Fibroblast of lung (primary cell): ENCODE measurements at regions not wholly inside any gene's neighbourhood (a gene's known extent, or its start where the extent isn't known, plus 50 kb on each side); places are given as distances from the start of the nearest gene placed in this dataset.

Source experiments
- DNase-seq, 2 donors: peaks; one replicate each; pipeline versions ENCODE4 v3.0.0 to v3.0.0-alpha.2; 2010; ENCODE audit warnings: low read depth in 2 of 2
- H2AFZ ChIP-seq: 2 replicates; pipeline ENCODE4 v1.5.1; 2012; ENCODE audit warnings: low read length, control low read depth, inconsistent platforms
- H3K27ac ChIP-seq: 2 replicates; pipeline ENCODE4 v1.5.1; 2011; ENCODE audit warnings: low read length, control low read depth; ENCODE audit not compliant: insufficient read depth
- H3K27me3 ChIP-seq: 2 replicates; pipeline ENCODE4 v1.5.1; 2011; ENCODE audit warnings: mild to moderate bottlenecking, low read length; ENCODE audit not compliant: control insufficient read depth, insufficient read depth
- H3K36me3 ChIP-seq: 2 replicates; pipeline ENCODE4 v1.5.1; 2011; ENCODE audit warnings: low read length; ENCODE audit not compliant: control insufficient read depth, insufficient read depth
- H3K4me1 ChIP-seq: 2 replicates; pipeline ENCODE4 v1.5.1; 2011; ENCODE audit warnings: low read length; ENCODE audit not compliant: control insufficient read depth, insufficient read depth; ENCODE audit errors: extremely low read depth
- H3K4me2 ChIP-seq: 2 replicates; pipeline ENCODE4 v1.5.1; 2011; ENCODE audit warnings: low read length, control low read depth; ENCODE audit not compliant: insufficient read depth; ENCODE audit errors: extremely low read depth
- H3K4me3 ChIP-seq, 4 experiments: fragments of 200-600 bp in 1 of 4; sonication (generic) in 1 of 4; replicated peaks in 1 of 4; 2 replicates each; pipeline ENCODE4 v1.5.1; 2011 to 2016; ENCODE audit warnings: low read length in 4 of 4, low read depth in 3 of 4, mild to moderate bottlenecking in 3 of 4, control low read depth in 2 of 4, inconsistent platforms in 1 of 4, mixed read lengths in 1 of 4; ENCODE audit not compliant: insufficient read depth in 1 of 4; ENCODE audit errors: control extremely low read depth in 1 of 4
- H3K79me2 ChIP-seq: 2 replicates; pipeline ENCODE4 v1.5.1; 2012; ENCODE audit warnings: mild to moderate bottlenecking, low read length, inconsistent platforms; ENCODE audit not compliant: control insufficient read depth, insufficient read depth
- H3K9ac ChIP-seq: 2 replicates; pipeline ENCODE4 v1.5.1; 2011; ENCODE audit warnings: mild to moderate bottlenecking, low read length, control low read depth; ENCODE audit not compliant: insufficient read depth
- H3K9me3 ChIP-seq: 2 replicates; pipeline ENCODE4 v1.5.1; 2012; ENCODE audit warnings: low read depth, low read length; ENCODE audit not compliant: control insufficient read depth, insufficient read depth
- H4K20me1 ChIP-seq: 2 replicates; pipeline ENCODE4 v1.5.1; 2011; ENCODE audit warnings: low read length; ENCODE audit not compliant: control insufficient read depth, insufficient read depth; ENCODE audit errors: extremely low read depth
- EZH2 ChIP-seq: IDR thresholded peaks from 2 replicates; pipeline ENCODE4 v1.5.1; 2012; ENCODE audit warnings: low read length, control low read depth, mild to moderate bottlenecking; ENCODE audit errors: missing control alignments
- TF ChIP-seq, protein P1 (sequence below), 2 donors: IDR thresholded peaks in 1 of 2; conservative IDR thresholded peaks in 1 of 2; 1 replicate in 1 of 2; 2 replicates in 1 of 2; pipeline ENCODE4 v1.5.1; 2011 to 2012; ENCODE audit warnings: low read length in 2 of 2, control low read depth in 1 of 2, inconsistent platforms in 1 of 2, low read depth in 1 of 2, mild to moderate bottlenecking in 1 of 2

DNA sequence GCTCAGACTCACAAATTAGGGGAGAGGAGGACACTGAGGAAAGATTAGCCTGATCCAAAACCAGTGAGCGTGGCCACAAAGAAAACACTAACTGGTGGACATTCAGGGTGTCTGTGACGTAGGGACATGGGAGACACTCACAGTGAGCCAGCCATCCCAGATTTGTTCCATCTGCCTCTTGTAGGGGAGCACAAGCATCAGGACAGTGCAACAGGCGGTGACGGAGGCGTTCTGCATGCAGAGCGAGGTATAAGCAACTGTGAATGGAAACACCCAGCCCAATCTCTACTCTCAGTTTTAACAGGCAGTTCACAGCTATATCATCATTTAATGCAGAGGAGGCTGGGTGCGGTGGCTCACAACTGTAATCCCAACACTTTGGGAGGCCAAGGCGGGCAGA is 52.8 kb upstream of the TOMM7 start:
- Histone ChIP-seq H3K27ac (no peak overlapping the region), H3K79me2 (no peaks in the 10 kb centered on the region), H3K27me3 (no peaks in the 10 kb centered on the region), H3K36me3 (no peaks in the 10 kb centered on the region), H3K4me1 (no peaks in the 10 kb centered on the region), H3K9me3 (no peaks in the 10 kb centered on the region), H3K4me3 (no peak overlapping the region), H3K4me2 (no peak overlapping the region), H2AFZ (no peak overlapping the region), H3K9ac (no peak overlapping the region), H4K20me1 (no peaks in the 10 kb centered on the region)
- DNase-seq, result no peak
- TF ChIP-seq, protein P1, sequence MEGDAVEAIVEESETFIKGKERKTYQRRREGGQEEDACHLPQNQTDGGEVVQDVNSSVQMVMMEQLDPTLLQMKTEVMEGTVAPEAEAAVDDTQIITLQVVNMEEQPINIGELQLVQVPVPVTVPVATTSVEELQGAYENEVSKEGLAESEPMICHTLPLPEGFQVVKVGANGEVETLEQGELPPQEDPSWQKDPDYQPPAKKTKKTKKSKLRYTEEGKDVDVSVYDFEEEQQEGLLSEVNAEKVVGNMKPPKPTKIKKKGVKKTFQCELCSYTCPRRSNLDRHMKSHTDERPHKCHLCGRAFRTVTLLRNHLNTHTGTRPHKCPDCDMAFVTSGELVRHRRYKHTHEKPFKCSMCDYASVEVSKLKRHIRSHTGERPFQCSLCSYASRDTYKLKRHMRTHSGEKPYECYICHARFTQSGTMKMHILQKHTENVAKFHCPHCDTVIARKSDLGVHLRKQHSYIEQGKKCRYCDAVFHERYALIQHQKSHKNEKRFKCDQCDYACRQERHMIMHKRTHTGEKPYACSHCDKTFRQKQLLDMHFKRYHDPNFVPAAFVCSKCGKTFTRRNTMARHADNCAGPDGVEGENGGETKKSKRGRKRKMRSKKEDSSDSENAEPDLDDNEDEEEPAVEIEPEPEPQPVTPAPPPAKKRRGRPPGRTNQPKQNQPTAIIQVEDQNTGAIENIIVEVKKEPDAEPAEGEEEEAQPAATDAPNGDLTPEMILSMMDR (conservative IDR thresholded peaks at IDR 0.05 in 1 of 2, IDR thresholded peaks at IDR 0.05 in 1 of 2; ENCODE audit: low read depth in 1 of 2, low read length in 2 of 2), result no peak
- no peak for TF ChIP-seq EZH2

DNA sequence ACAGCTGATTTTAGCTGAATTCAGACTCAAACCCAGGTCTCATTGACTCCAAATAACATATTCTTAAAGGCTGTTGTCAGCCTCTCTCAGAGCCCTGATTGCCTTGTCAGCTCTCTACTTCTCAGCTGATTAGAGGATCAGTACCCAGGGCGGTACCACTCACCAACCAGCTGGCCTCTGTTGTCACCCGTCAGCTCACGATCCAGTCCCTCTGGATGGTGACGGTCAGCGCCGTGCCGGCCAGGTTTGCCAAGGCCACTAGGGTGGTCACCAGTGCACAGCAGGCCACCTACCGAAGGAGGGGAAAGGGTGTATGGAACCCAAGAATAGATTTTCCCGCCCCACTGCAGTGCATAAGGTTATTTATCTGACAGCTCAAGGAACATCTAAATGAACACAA is 52.3 kb upstream of the TOMM7 start:
- no peaks in the 10 kb centered on the region for H3K36me3 ChIP-seq
- no peak overlapping the region for H3K4me2 ChIP-seq
- no peaks in the 10 kb centered on the region for H3K79me2 ChIP-seq
- H3K27ac ChIP-seq, result no peak overlapping the region
- no peak for DNase-seq
- H4K20me1 ChIP-seq, result no peaks in the 10 kb centered on the region
- H3K27me3 ChIP-seq, result no peaks in the 10 kb centered on the region
- H2AFZ ChIP-seq, result no peak overlapping the region
- TF ChIP-seq, protein P1 (conservative IDR thresholded peaks at IDR 0.05 in 1 of 2, IDR thresholded peaks at IDR 0.05 in 1 of 2; ENCODE audit: low read depth in 1 of 2, low read length in 2 of 2), result no peak
- no peak for TF ChIP-seq EZH2
- no peak overlapping the region for H3K9ac ChIP-seq
- H3K9me3 ChIP-seq, result no peaks in the 10 kb centered on the region
- H3K4me3 ChIP-seq, result no peak overlapping the region
- no peaks in the 10 kb centered on the region for H3K4me1 ChIP-seq
